ENCODE measurements at regions not wholly inside any gene's neighbourhood (a gene's known extent, or its start where the extent isn't known, plus 50 kb on each side); places are given as distances from the start of the nearest gene placed in this dataset.

DNA sequence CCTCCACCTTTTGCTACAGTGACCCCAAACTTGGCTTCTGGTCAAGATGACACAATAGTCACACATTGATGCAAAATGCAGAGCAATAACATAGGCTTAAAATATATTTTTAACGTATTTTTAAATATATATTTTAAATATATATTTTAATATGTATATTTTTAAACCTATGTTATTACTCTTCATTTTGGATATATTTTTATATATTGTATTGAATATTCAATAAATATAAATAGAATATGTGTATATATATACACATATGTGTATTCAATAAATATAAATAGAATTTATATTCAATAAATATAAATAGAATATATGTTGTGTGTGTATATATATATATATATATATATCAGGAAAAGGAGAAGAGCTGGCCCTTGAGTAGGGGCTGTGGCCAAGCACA is 115.6 kb downstream of the POU4F1 start:
- no peak for TF ChIP-seq POLR2AphosphoS5 (IDR thresholded peaks at IDR 0.05)
- TF ChIP-seq, protein P1, sequence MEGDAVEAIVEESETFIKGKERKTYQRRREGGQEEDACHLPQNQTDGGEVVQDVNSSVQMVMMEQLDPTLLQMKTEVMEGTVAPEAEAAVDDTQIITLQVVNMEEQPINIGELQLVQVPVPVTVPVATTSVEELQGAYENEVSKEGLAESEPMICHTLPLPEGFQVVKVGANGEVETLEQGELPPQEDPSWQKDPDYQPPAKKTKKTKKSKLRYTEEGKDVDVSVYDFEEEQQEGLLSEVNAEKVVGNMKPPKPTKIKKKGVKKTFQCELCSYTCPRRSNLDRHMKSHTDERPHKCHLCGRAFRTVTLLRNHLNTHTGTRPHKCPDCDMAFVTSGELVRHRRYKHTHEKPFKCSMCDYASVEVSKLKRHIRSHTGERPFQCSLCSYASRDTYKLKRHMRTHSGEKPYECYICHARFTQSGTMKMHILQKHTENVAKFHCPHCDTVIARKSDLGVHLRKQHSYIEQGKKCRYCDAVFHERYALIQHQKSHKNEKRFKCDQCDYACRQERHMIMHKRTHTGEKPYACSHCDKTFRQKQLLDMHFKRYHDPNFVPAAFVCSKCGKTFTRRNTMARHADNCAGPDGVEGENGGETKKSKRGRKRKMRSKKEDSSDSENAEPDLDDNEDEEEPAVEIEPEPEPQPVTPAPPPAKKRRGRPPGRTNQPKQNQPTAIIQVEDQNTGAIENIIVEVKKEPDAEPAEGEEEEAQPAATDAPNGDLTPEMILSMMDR (IDR thresholded peaks at IDR 0.05): no peak

All from prostate gland (tissue), 2 donors.